GM19193 (cell line): ENCODE measurements at regions not wholly inside any gene's neighbourhood (a gene's known extent, or its start where the extent isn't known, plus 50 kb on each side); places are given as distances from the start of the nearest gene placed in this dataset.
A peak's percentile ranks its signal among the peaks of the same experiment; 100 is the strongest.

Experiments used
- POLR2A ChIP-seq: IDR thresholded peaks from 4 replicates; pipeline ENCODE4 v1.6.1; 2011; ENCODE audit not compliant: insufficient read depth, insufficient read length; ENCODE audit errors: extremely low read depth

DNA sequence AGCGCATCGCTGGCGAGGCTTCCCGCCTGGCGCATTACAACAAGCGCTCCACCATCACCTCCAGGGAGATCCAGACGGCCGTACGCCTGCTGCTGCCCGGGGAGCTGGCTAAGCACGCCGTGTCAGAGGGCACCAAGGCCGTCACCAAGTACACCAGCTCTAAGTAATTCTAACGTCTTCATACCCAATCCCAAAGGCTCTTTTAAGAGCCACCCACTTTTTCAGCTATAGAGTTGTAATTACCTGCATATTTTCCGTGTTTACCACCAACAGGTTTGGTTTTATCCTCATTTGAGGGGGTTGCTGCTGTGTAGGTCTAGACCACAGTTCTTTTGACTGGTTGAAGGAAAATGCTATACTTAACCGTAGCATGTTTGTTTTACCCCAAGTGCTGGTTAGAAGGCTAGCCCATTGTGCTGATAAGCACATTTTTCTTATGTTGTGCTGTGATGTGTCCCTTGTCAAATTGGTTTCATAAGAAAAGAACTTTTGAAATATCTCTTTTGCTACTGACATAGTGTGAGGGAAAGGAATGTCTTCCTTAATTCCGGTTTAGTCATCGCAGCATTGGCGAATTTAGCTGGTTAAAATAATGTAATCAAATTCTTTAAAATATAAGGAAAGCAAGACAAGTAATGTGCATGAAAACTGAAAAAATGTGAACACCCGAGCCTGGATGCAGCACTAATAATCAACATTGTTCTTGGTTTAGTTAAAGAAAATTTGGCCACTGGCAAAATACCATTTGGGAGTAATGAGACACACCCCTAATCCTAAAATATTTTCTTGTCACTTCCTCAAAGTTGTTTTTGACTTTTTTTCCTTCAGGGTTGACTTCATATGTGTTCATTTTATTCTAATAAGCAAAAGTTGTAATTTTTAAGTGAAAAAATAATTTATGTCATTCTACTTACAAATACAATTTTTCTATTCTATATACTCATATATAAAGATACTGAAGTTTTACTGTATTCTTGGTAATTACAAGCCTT lies 112.8 kb downstream of the HFE start:
- TF ChIP-seq POLR2A: peak; percentile 83

DNA sequence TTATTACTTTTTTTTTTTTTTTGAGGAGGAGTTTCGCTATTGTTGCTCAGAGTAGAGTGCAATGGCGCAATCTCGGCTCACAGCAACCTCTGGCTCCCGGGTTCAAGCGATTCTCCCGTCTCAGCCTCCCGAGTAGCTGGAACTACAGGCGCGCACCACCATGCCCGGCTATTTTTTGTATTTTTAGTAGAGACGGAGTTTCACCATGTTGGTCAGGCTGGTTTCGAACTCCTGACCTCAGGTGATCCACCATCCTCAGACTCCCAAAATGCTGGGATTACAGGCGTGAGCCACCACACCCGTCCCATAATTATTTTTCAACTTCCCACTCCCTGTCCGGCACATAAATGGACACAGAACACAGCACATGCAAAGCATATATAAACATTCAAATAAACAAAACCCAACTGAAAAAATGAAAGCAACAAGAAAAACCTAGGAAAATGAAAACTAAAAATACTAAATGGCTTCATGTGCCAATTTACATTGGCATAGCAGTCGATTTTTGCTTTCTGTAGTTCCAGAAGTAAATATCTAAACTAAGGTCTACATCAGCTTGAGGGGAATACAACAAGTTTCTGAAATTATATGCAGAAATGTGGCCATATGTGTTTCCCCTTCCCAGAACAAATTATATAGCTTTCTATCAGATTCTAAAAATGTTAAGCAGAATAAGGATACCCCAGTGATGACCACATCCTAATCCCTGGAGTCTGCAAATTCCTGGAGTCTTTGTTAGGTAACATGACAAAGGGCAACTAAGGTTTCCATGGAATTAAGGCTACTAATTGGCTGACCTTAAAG lies 113.9 kb downstream of the HFE start:
- TF ChIP-seq POLR2A: no peak

DNA sequence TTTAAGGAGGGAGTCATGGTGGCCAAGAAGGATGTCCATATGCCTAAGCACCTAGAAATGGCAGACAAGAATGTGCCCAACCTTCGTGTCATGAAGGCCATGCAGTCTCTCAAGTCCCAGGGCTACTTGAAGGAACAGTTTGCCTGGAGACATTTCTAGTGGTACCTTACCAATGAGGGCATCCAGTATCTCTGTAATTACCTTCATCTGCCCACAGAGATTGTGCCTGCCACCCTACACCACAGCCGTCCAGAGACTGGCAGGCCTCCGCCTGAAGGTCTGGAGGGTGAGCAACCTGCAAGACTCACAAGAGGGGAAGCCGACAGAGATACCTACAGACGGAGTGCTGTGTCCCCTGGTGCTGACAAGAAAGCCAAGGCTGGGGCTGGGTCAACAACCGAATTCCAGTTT lies 115.0 kb downstream of the HFE start:
- no peak for TF ChIP-seq POLR2A

DNA sequence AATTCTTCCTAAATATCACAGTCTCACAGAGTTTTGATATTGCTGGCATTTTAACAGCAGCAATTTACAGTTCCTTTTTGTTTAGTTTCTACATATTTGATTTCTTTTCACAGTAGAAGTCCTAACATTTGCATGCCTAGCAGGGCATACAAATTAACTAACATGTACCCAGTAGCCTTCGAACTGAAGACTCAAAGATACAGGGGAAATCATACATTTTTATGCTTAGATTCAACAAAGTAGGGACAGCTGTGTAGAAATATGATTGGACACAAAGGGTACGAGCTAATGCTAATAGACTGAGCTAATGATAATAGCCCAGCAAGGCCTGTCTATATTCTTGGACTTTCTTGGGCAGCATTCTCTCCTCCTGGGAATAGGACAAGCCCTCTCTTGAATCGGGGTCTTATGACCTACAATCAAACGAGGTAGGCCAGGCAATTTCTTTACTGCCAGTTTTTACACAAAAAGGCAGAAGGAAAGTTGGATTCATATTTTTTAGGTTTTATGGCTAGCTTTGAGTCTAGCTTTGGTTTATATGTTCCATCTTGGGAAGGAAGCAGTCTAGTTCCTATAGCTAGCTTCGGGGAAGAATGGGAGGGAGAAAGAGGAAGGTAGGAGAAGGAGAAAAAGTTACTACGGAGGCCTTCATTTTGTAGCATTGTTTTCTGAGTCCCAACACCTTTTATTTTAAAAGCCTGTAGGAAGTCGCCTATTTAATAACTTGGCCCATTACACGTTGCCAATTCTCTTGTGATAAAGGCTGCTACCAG lies 115.8 kb downstream of the HFE start:
- no peak for TF ChIP-seq POLR2A

DNA sequence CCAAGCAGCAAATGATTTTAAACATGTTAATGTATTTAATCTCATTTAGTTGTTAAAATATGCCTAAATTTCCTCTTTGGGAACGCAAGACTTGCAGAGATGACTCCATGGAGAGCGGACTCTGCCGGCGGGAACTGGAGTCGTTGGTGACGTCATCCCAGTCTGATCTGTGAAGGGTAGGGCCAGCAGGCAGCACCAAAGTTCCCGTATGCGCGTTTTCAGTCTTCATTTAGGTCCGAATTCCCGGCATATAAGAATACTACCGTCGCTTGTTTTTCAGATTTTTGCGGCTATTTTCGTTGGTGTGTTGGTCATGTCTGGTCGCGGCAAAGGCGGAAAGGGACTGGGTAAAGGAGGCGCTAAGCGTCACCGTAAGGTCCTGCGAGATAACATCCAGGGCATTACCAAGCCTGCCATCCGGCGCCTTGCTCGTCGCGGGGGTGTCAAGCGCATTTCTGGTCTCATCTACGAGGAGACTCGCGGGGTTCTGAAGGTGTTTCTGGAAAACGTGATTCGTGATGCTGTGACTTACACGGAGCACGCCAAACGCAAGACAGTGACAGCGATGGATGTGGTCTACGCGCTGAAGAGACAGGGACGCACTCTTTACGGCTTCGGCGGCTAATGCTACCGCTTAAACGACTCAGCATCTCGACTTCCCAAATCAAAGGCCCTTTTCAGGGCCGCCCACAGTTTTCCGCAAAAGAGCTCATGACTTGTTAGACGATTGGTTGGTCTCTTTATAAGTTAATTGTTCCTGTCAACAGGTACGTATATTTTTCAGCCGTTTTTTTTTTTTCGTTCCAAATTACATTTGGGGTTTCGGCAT lies 117.3 kb downstream of the HFE start:
- TF ChIP-seq POLR2A: peak; percentile 99

DNA sequence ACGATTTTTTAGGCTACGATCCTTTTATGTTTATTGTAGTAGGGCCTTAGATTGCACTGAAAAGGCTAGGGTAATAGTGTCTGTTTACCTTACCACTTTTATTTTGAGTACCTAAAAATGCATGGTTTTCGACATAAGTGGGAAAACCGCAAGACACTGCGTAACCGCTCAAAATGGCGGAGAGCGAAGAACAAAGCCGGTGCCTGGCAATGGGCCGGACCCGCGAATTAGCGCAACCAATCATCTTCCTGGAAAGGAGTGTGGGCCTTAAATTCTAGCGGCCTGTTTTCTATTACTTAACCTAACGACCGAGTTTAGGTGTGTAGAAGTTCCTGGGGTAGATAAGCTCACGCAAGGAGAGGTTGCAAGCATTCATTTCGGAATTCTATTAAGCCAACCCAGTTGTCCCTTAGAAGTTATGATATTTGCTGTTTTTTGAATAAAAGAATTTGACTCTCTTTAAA lies 118.0 kb downstream of the HFE start:
- TF ChIP-seq POLR2A: peak; percentile 64

DNA sequence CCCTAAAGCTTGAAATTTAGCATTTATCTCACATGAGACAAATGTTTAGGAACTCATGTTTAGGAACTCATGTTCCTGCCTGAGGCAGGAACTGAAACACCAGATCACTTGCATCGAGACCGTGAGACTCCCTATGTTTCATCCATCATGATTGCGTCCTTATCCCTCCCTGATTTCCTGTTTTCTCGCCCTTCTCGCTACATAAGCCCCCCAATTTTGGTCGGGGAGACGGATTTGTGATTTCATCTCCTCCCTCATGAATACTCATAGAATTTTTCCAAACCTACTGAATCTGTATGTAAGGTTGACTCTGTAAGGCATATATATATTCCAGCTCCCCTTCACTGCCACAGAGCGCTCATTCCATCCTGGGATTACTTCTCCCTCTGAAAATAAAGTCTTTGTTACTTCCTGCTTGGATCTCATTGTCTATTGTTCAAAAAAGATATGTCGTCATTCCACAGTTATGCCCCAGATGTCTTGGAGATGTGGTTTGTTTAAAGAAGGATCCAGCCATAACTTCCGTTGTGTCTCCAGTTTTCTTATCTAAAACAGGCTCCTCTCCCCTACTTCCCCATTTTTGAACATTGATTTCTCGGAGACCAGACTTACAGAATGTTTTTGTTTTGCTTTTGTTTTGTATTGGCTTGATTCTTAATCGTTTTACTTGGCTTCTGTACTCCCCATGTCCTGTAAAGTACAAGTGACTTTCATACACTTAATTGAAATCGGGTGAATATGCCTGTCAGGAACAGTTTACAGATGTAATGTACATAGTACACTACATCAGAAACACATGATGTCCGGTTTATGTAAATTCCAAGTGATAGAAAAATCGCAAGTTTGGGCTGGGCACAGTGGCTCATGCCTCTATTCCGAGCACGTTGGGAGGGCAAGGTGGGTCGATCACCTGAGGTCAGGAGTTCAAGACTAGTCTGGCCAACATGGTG lies 118.7 kb downstream of the HFE start:
- TF ChIP-seq POLR2A: no peak

DNA sequence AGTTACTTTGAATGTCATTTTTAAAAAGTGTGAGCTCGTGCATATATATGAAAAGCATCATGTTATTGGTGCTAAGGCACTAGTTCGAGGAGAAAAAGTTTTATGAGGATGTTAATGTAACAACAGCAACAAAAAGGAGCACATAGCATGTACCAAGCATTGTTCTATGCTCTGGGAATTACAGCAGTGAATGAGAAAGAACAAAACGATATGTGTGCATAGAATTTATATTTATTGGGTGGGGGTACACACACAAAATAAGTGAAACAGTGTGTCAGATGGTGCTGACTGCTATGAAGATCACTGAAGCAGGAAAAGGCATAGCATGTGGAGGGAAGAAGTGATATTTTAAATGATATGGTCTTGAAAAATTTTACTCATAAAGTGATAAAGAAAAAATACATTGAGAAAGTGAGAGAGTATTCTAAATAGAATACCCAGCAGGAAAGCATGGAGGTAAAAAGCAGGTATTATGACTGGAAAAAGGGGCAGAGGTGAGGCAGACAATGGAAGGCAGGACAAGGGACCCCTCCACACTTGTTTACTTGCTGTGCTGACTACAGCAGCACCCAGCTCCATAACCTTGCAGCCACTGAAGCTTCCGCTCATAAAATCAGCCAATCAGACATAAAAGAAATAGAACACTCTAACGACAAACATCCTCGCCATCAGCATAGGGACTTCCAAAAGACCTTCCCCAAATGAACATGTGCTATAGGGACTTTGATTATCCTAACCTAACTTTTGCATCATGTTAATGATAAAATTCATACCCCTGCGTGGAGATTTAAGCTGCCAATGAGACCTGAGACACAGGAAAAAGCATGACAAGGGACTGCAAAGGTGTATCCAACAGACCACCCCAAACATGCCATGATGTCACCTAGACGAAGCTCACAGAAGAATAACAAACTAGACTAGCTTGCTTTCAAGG lies 119.9 kb downstream of the HFE start:
- no peak for TF ChIP-seq POLR2A

DNA sequence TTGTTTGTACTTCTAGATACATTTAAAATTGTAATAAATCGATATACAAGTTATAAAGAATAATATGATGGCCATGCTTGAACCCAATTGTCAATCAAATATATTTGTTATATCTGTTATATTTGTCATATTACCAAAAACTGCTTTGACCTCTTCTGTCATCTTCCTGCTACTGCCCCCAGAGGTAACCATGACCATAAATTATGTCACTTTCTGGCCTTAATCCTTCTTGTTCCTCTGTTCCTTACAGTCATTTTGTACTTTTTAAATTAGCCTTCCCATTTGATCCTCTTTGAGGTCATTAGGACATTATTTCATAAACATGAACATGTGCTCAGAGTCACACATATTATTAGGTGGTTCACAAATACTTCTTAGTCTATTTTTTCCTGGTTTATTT lies 124.7 kb downstream of the HFE start:
- TF ChIP-seq POLR2A: no peak

DNA sequence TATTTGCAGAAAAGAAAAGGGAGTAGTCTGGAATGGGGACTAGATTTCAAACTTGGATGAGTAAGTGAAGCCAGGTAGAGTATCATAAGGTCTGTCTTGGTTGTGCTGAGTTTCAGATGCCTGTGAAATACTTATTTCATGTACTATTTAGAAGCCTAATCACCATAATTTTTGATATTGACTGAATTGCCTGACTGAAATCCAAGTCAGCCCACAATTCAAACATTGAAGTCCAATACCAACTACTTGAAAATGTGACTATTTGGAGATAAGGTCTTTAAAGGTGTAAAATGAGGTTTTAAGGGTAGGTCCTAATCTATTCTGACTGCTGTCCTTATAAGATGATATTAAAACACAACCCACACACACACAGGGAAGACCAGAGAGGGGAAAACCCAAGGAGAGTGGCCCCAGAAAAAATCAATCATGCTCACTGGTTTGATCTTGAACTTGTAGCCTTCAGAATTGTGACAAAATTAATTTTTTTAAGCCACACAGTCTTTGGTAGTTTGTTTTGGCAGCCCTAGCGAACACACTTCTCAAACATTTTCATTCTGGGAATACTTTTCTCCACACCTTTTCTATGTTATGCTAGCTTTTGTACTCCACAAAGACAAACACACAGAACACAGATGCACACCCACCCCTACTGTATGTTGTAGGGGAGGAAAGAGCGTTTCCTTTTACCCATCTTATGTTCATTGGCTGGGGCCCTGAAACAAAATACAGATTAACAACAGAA lies 126.3 kb downstream of the HFE start:
- no peak for TF ChIP-seq POLR2A
